Thoracic aorta (tissue), 2 donors: ENCODE measurements at regions not wholly inside any gene's neighbourhood (a gene's known extent, or its start where the extent isn't known, plus 50 kb on each side); places are given as distances from the start of the nearest gene placed in this dataset.
"Not testable (repeated sequence)": the region's sequence is repeated elsewhere in the genome, so short reads cannot be mapped to it uniquely, and the experiment has no call there.

Experiments used
- ATAC-seq: fragments of 150-250 bp; one replicate; pipeline ENCODE4 v1.8.0; 2017; ENCODE audit warnings: low read depth; ENCODE audit not compliant: insufficient number of reproducible peaks, low FRiP score
- DNase-seq: peaks from one replicate; pipeline ENCODE4 v3.0.0-alpha.2; 2020; ENCODE audit warnings: low spot score
- H3K27ac ChIP-seq, 2 donors: fragments of 200-600 bp; sonication (generic); 1 replicate in 1 of 2; 2 replicates in 1 of 2; pipeline ENCODE4 v1.5.1; 2016; ENCODE audit warnings: mild to moderate bottlenecking in 2 of 2, moderate library complexity in 2 of 2
- H3K27me3 ChIP-seq: fragments of 200-600 bp; sonication (generic); replicated peaks from 2 replicates; pipeline ENCODE4 v1.6.0; 2016; ENCODE audit warnings: mild to moderate bottlenecking; ENCODE audit not compliant: insufficient read depth
- H3K36me3 ChIP-seq: fragments of 200-600 bp; sonication (generic); one replicate; pipeline ENCODE4 v1.5.1; 2016
- H3K4me1 ChIP-seq, 2 donors: fragments of 200-600 bp; sonication (generic); 1 replicate in 1 of 2; 2 replicates in 1 of 2; pipeline versions ENCODE4 v1.5.1 to v1.6.0; 2016; ENCODE audit warnings: low read depth in 2 of 2, mild to moderate bottlenecking in 1 of 2; ENCODE audit not compliant: control insufficient read depth in 1 of 2
- H3K4me3 ChIP-seq: fragments of 200-600 bp; sonication (generic); 2 replicates; pipeline ENCODE4 v1.5.1; 2016; ENCODE audit warnings: mild to moderate bottlenecking
- H3K9me3 ChIP-seq: fragments of 200-600 bp; sonication (generic); 2 replicates; pipeline ENCODE4 v1.5.1; 2016
- CTCF ChIP-seq: fragments of 200-600 bp; sonication (generic); IDR thresholded peaks from one replicate; pipeline ENCODE4 v1.5.1; 2019; ENCODE audit warnings: antibody characterized with exemption

- no peak overlapping the region for H3K27ac ChIP-seq
- ATAC-seq: no peak
- H3K4me1 ChIP-seq: peaks cover 4 to 22% of the 10 kb centered on the region in 2 donors
- H3K27me3 ChIP-seq: no peaks in the 10 kb centered on the region
- DNase-seq: no peak
- TF ChIP-seq CTCF: no peak
- no peak overlapping the region for H3K4me3 ChIP-seq
- H3K36me3 ChIP-seq: no peaks in the 10 kb centered on the region
- H3K9me3 ChIP-seq: no peaks in the 10 kb centered on the region
Observed at GRCh38 chr12:75859868-75860267, 171.7 kb downstream of the PHLDA1 start.

GRCh38 chr12:75856235-75856634, 175.3 kb downstream of the PHLDA1 start:
- no peaks in the 10 kb centered on the region for H3K27me3 ChIP-seq
- no peak overlapping the region for H3K4me3 ChIP-seq
- ATAC-seq (no peak), DNase-seq (no peak)
- no peaks in the 10 kb centered on the region for H3K36me3 ChIP-seq
- TF ChIP-seq CTCF: no peak
- no peaks in the 10 kb centered on the region for H3K9me3 ChIP-seq
- peaks cover 11 to 37% of the 10 kb centered on the region in 2 donors for H3K4me1 ChIP-seq
- no peak overlapping the region for H3K27ac ChIP-seq

- H3K4me1 ChIP-seq: peaks cover 11 to 37% of the 10 kb centered on the region in 2 donors
Observed at GRCh38 chr12:75855360-75855759, 176.2 kb downstream of the PHLDA1 start.

GRCh38 chr12:75854681-75855309, 176.8 kb downstream of the PHLDA1 start:
- H3K4me3 ChIP-seq: no peak overlapping the region
- H3K4me1 ChIP-seq: peaks cover 11 to 38% of the 10 kb centered on the region in 2 donors
- H3K9me3 ChIP-seq: no peaks in the 10 kb centered on the region
- H3K36me3 ChIP-seq: no peaks in the 10 kb centered on the region
- no peaks in the 10 kb centered on the region for H3K27me3 ChIP-seq
- TF ChIP-seq CTCF: no peak
- DNase-seq (no peak), ATAC-seq (no peak)
- no peak overlapping the region for H3K27ac ChIP-seq

More at GRCh38 chr12:75855360-75855759, 176.2 kb downstream of the PHLDA1 start:
- H3K27me3 ChIP-seq: no peaks in the 10 kb centered on the region
- no peaks in the 10 kb centered on the region for H3K9me3 ChIP-seq
- H3K27ac ChIP-seq: no peak overlapping the region
- H3K4me3 ChIP-seq: no peak overlapping the region
- TF ChIP-seq CTCF: no peak
- DNase-seq (no peak), ATAC-seq (no peak)
- H3K36me3 ChIP-seq: no peaks in the 10 kb centered on the region

- DNase-seq, H3K4me3 ChIP-seq, H3K27ac ChIP-seq, H3K27me3 ChIP-seq, H3K36me3 ChIP-seq, H3K9me3 ChIP-seq, ATAC-seq: not testable (repeated sequence)
- peaks cover 11 to 43% of the 10 kb centered on the region in 2 donors for H3K4me1 ChIP-seq
Observed at GRCh38 chr12:75854137-75854536, 177.4 kb downstream of the PHLDA1 start.

- no peak for TF ChIP-seq CTCF
- H3K36me3 ChIP-seq: no peaks in the 10 kb centered on the region
- H3K9me3 ChIP-seq: no peaks in the 10 kb centered on the region
- H3K27me3 ChIP-seq: no peaks in the 10 kb centered on the region
- ATAC-seq (no peak), DNase-seq (no peak)
- H3K4me3 ChIP-seq: no peak overlapping the region
- no peak overlapping the region for H3K27ac ChIP-seq
- H3K4me1 ChIP-seq: peaks cover 15 to 48% of the 10 kb centered on the region in 2 donors
Observed at GRCh38 chr12:75853626-75854025, 177.9 kb downstream of the PHLDA1 start.
